ENCODE measurements at regions not wholly inside any gene's neighbourhood (a gene's known extent, or its start where the extent isn't known, plus 50 kb on each side); places are given as distances from the start of the nearest gene placed in this dataset.

- no peaks in the 10 kb centered on the region for H3K4me1 ChIP-seq (ENCODE audit: control insufficient read depth, insufficient read depth, low read length)
- TF ChIP-seq ZNF555 (tag by site-specific recombination; conservative IDR thresholded peaks at IDR 0.05) = no peak
- no peak for TF ChIP-seq AEBP2 (tag by site-specific recombination; IDR thresholded peaks at IDR 0.05; ENCODE audit: borderline replicate concordance)
- no peak for TF ChIP-seq ZNF157 (tag by site-specific recombination; IDR thresholded peaks at IDR 0.05)
- no peak for TF ChIP-seq ZBTB17 (tag by site-specific recombination; IDR thresholded peaks at IDR 0.05)
- TF ChIP-seq ZNF529 (tag by site-specific recombination; IDR thresholded peaks at IDR 0.05; ENCODE audit: insufficient replicate concordance) = no peak
- TF ChIP-seq ZNF530 (tag by site-specific recombination; IDR thresholded peaks at IDR 0.05; ENCODE audit: low read depth) = no peak
- no peak for TF ChIP-seq ZNF19 (tag by site-specific recombination; IDR thresholded peaks at IDR 0.05; ENCODE audit: low read depth)
- no peak for TF ChIP-seq ZNF302 (tag by site-specific recombination; IDR thresholded peaks at IDR 0.05; ENCODE audit: low read depth)
- TF ChIP-seq, protein P1, sequence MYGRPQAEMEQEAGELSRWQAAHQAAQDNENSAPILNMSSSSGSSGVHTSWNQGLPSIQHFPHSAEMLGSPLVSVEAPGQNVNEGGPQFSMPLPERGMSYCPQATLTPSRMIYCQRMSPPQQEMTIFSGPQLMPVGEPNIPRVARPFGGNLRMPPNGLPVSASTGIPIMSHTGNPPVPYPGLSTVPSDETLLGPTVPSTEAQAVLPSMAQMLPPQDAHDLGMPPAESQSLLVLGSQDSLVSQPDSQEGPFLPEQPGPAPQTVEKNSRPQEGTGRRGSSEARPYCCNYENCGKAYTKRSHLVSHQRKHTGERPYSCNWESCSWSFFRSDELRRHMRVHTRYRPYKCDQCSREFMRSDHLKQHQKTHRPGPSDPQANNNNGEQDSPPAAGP (tag by site-specific recombination; IDR thresholded peaks at IDR 0.05) = no peak
- TF ChIP-seq ZNF623 (tag by site-specific recombination; IDR thresholded peaks at IDR 0.05) = no peak
- TF ChIP-seq ZNF707 (tag by site-specific recombination; IDR thresholded peaks at IDR 0.05) = no peak
- no peak for TF ChIP-seq HOXD13 (CRISPR knock-in tag; IDR thresholded peaks at IDR 0.05; ENCODE audit: borderline replicate concordance)
- no peak for TF ChIP-seq ZNF664 (tag by site-specific recombination; IDR thresholded peaks at IDR 0.05)
- no peak for TF ChIP-seq ZNF138 (tag by site-specific recombination; IDR thresholded peaks at IDR 0.05; ENCODE audit: borderline replicate concordance)
- no peak for TF ChIP-seq ZSCAN30 (tag by site-specific recombination; IDR thresholded peaks at IDR 0.05)
- TF ChIP-seq PRDM6 (tag by site-specific recombination; IDR thresholded peaks at IDR 0.05) = no peak
- TF ChIP-seq ZNF626 (tag by site-specific recombination; IDR thresholded peaks at IDR 0.05) = no peak
- no peak for TF ChIP-seq SCRT1 (tag by site-specific recombination; IDR thresholded peaks at IDR 0.05; ENCODE audit: borderline replicate concordance)
- no peak for TF ChIP-seq TRIM28 (IDR thresholded peaks at IDR 0.05; ENCODE audit: borderline replicate concordance, low read length)
- H3K27ac ChIP-seq (ENCODE audit: extremely low read depth, low read depth, low read length) = no peak overlapping the region
- H3K4me3 ChIP-seq (ENCODE audit: low read depth, low read length) = no peak overlapping the region
- H3K9me3 ChIP-seq (ENCODE audit: control insufficient read depth, insufficient read depth, low read depth, low read length) = no peaks in the 10 kb centered on the region
- H3K36me3 ChIP-seq (ENCODE audit: control insufficient read depth in 2 of 2, insufficient read depth in 1 of 2, low read length in 2 of 2) = no peaks in the 10 kb centered on the region
- CTCF ChIA-PET = no interaction called here
- POLR2A ChIA-PET = no interaction called here
Observed at GRCh38 chr14:47852278-47852677, 176.9 kb upstream of the MDGA2 start.

GRCh38 chr14:47846008-47846407 lies 170.6 kb upstream of the MDGA2 start:
- no peak overlapping the region for H3K4me3 ChIP-seq (ENCODE audit: low read depth, low read length)
- CTCF ChIA-PET = no interaction called here
- TF ChIP-seq ZNF791 (tag by site-specific recombination; IDR thresholded peaks at IDR 0.05) (no peak), HOXD13 (CRISPR knock-in tag; IDR thresholded peaks at IDR 0.05; ENCODE audit: borderline replicate concordance) (no peak), ZNF624 (tag by site-specific recombination; IDR thresholded peaks at IDR 0.05) (no peak), ZNF311 (tag by site-specific recombination; IDR thresholded peaks at IDR 0.05; ENCODE audit: borderline replicate concordance) (no peak), REPIN1 (tag by site-specific recombination; IDR thresholded peaks at IDR 0.05; ENCODE audit: low read depth) (no peak), ZBTB1 (tag by site-specific recombination; IDR thresholded peaks at IDR 0.05) (no peak), SCRT1 (tag by site-specific recombination; IDR thresholded peaks at IDR 0.05; ENCODE audit: borderline replicate concordance) (no peak), ZNF114 (tag by site-specific recombination; IDR thresholded peaks at IDR 0.05) (no peak), ZBTB26 (tag by site-specific recombination; optimal IDR thresholded peaks at IDR 0.05) (no peak), SALL2 (tag by site-specific recombination; IDR thresholded peaks at IDR 0.05; ENCODE audit: borderline replicate concordance) (no peak)
- TF ChIP-seq, protein P2, sequence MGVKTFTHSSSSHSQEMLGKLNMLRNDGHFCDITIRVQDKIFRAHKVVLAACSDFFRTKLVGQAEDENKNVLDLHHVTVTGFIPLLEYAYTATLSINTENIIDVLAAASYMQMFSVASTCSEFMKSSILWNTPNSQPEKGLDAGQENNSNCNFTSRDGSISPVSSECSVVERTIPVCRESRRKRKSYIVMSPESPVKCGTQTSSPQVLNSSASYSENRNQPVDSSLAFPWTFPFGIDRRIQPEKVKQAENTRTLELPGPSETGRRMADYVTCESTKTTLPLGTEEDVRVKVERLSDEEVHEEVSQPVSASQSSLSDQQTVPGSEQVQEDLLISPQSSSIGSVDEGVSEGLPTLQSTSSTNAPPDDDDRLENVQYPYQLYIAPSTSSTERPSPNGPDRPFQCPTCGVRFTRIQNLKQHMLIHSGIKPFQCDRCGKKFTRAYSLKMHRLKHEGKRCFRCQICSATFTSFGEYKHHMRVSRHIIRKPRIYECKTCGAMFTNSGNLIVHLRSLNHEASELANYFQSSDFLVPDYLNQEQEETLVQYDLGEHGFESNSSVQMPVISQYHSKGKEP (tag by site-specific recombination; IDR thresholded peaks at IDR 0.05) = no peak

More at GRCh38 chr14:47846008-47846407, 170.6 kb upstream of the MDGA2 start:
- no peaks in the 10 kb centered on the region for H3K9me3 ChIP-seq (ENCODE audit: control insufficient read depth, insufficient read depth, low read depth, low read length)
- H3K27ac ChIP-seq (ENCODE audit: extremely low read depth, low read depth, low read length) = no peak overlapping the region
- no peaks in the 10 kb centered on the region for H3K4me1 ChIP-seq (ENCODE audit: control insufficient read depth, insufficient read depth, low read length)
- no peaks in the 10 kb centered on the region for H3K36me3 ChIP-seq (ENCODE audit: control insufficient read depth in 2 of 2, insufficient read depth in 1 of 2, low read length in 2 of 2)
- POLR2A ChIA-PET = no interaction called here
